Activated CD4-positive, alpha-beta T cell treated with anti-CD3 and anti-CD28 coated beads for 4 hours (primary cell): ENCODE measurements at regions not wholly inside any gene's neighbourhood (a gene's known extent, or its start where the extent isn't known, plus 50 kb on each side); places are given as distances from the start of the nearest gene placed in this dataset.
"Not testable (repeated sequence)": the region's sequence is repeated elsewhere in the genome, so short reads cannot be mapped to it uniquely, and the experiment has no call there.

ENCODE experiments used
- DNase-seq, 2 donors: peaks; one replicate each; pipeline ENCODE4 v3.0.0-alpha.2; 2020

GRCh38 chr22:22697377-22698117 is 53.1 kb downstream of the GGTLC2 start:
- no peak for DNase-seq

GRCh38 chr22:22698263-22698750 is 53.9 kb downstream of the GGTLC2 start:
- DNase-seq: no peak

GRCh38 chr22:22700631-22701030 is 56.2 kb downstream of the GGTLC2 start:
- no peak for DNase-seq

- not testable (repeated sequence) for DNase-seq
These were observed 57.1 kb downstream of the GGTLC2 start for GRCh38 chr22:22701557-22701956.

DNA sequence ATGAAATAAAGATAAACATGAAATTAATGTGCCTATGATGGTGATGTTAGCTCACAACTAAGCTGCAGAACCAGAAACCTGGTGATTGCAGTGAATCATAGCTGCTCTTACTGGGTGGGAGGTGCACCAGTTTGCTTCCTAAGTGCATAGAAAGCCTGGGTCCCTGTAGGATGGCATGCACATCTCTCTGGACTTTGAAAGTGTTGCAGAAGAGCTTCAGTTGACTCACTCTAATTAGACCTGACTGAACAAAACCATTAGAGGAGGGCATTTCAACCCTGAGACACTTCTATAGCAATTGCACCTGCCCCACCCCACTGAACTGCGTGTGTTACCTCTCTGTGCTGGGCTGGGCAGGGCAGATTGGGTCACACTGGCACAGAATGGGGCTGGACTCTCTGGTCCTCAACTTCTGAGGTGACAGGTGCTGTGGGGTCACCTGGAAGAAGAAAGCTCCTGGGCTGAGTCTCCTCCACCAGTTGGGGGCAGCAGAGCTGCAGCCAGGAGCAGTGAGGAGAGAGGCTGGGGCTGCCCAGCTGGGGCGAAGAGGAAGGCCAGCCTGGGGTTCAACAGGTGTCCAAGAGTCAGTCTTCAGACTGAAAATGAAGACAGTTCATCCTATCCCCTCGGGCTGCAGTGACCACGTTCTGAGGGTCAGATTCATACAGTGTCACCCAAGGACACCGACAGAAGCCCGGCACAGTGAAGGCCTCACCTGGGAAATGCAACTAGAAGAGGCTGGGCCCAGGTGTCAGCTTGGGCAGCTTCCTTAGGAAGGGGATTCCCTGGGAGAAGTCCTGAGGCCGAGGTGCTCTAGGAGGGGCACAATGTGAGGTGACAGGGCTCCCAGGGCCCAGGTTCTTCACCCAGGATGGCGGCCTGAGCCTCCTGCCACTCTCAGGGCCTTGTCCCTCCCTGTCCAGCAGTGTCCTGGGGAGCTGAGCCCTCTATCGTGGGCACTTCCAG is 58.1 kb downstream of the GGTLC2 start:
- no peak for DNase-seq

- DNase-seq: no peak
These were observed 58.8 kb downstream of the GGTLC2 start for GRCh38 chr22:22703203-22703570.

DNA sequence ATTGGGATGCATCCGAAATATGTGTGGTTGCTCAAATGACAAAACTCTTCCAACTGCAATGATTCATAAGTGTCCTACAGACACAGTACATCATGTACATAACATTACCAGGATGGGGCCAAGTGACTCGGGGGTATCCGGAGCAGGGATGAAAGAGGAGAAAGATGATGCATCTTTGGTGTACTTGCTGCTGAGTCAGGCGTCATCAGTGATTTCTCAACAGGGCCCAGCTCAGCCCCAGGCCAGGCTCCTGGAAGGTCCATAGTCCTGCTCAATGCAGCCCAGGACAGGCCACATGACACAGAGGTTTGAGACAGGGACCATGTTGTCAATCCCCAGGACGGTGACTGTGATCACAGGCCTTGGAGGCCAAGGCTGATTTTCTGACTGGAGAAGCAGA is 59.3 kb downstream of the GGTLC2 start:
- no peak for DNase-seq

DNA sequence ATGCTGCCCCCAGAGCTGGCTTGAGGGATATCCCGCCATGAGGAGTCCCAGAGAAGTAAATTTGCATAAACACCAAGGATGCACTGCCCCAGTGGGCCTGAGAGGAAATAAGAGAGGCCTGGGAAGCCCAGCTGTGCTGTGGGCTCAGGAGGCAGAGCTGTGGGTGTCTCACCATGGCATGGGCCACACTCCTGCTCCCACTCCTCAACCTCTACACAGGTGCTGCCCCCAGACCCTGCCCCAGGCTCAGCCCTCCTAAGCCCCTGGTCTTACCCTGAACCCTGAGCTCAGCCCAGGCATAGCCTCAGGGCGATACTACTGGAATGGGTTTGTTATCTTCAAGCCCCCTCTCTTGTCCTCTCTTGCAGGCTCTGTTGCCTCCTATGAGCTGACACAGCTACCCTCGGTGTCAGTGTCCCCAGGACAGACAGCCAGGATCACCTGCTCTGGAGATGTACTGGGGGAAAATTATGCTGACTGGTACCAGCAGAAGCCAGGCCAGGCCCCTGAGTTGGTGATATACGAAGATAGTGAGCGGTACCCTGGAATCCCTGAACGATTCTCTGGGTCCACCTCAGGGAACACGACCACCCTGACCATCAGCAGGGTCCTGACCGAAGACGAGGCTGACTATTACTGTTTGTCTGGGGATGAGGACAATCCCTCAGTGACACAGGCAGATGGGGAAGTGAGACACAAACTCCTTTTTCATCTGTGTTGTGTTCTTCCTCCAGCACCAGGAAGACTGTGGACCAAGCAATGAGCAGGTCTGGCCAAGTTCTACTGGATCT is 59.9 kb downstream of the GGTLC2 start:
- no peak for DNase-seq

GRCh38 chr22:22705328-22706100 is 61.1 kb downstream of the GGTLC2 start:
- DNase-seq: no peak

- no peak for DNase-seq
These were observed 62.0 kb downstream of the GGTLC2 start for GRCh38 chr22:22706253-22706915.

DNA sequence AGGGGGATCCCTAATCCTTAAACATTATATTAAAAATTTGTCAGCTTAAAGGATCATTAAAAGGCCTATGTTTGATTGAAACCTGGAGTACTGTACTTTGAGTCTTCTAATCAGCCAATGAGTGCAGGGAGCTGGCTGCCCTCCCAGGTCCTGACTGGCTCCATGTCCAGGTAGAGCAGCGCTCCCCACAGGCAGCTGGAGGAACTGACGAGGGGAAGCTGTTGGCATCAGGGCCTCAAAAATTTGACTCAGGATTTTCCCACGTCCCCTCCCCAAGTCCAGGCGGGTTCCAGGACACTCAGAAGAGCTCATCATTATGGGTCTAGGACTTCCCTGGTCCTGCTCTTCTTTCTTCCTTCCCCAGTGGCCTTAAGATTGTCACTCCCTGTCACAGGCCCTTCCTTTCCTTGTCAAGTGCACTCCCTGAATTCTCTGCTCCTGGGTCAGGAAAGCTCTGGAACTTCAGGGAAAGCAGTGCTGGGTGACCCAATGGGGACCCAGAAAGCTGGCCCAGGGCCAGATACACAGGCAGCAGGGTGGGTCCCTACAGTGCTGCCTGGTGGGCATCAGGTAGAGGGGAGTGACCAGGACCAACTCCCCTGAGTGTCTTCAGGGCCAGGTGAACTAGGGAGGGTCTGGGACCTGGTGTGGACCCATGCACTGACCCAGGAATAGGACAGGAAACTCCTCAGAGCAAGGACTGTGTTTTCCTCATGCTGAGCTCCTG is 65.5 kb downstream of the GGTLC2 start:
- DNase-seq: no peak

GRCh38 chr22:22710719-22711531 is 66.5 kb downstream of the GGTLC2 start:
- DNase-seq: peak; percentile 69 to 79

- DNase-seq: no peak
These were observed 67.1 kb downstream of the GGTLC2 start for GRCh38 chr22:22711532-22711913.

GRCh38 chr22:22712092-22712658 is 67.8 kb downstream of the GGTLC2 start:
- DNase-seq: no peak

DNA sequence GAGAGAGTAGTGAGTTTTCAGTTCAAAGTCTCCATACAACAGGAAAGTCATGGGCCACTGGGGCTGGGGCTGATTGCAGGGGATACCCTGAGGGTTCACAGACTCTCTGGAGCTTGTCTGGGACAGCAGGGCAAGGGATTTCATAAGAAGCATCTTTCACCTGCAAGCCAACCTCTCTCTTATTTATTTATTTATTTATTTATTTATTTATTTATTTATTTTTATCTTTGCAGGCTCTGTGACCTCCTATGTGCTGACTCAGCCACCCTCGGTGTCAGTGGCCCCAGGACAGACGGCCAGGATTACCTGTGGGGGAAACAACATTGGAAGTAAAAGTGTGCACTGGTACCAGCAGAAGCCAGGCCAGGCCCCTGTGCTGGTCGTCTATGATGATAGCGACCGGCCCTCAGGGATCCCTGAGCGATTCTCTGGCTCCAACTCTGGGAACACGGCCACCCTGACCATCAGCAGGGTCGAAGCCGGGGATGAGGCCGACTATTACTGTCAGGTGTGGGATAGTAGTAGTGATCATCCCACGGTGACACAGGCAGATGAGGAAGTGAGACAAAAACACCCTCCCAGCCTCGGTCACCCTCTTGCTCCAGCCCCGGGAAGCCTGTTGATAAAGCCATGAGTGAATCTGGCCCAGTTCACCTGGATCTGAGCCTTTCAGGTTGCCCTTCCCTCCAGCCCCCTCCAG is 68.4 kb downstream of the GGTLC2 start:
- DNase-seq: no peak

- DNase-seq: no peak
These were observed 69.0 kb downstream of the GGTLC2 start for GRCh38 chr22:22713416-22713815.

DNA sequence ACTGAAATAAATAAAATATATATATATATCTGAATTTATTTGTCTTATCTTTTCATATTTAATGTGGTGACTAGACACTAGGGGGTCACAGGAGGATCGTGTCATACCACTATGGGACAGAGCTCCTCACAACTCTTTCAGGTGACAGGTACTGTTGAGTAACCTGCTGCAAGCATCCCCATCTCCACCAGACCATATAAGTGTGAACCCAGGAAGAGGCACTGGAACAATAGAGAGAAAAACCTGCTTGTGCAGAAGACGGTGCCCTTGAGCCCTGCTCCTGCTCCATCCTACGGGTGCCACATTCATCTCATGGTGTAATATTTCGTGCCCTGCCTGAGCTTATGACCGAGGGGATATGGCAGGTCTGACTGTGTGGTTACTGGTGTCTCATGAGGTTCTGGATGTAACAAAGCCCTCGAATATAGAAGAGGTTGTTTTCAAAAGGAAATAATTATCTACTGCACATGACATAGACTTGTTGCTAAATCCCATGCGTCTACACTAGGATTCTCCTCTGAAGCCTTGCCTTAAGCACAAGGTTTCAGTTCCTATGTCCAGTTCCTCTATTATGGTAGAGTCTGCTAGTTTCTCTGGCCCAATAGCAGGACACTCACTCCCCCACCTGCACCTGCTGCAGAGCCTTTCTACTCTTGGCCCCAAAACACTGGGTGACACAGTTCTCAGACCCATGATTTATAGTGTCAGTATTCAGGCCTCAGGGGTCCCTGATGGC is 70.4 kb downstream of the GGTLC2 start:
- no peak for DNase-seq

- no peak for DNase-seq
These were observed 71.8 kb downstream of the GGTLC2 start for GRCh38 chr22:22716136-22716665.
